HG02798 (cell line): ENCODE measurements at regions not wholly inside any gene's neighbourhood (a gene's known extent, or its start where the extent isn't known, plus 50 kb on each side); places are given as distances from the start of the nearest gene placed in this dataset.

ENCODE experiments used
- ATAC-seq: cut with Tn5 transposase; IDR thresholded peaks from one replicate; pipeline ENCODE4 v1.9.1; 2021; ENCODE audit warnings: mild to moderate bottlenecking; ENCODE audit not compliant: unreplicated experiment, poor library complexity

GRCh38 chr18:24662412-24662821 lies 202.0 kb downstream of the HRH4 start:
- no peak for ATAC-seq

DNA sequence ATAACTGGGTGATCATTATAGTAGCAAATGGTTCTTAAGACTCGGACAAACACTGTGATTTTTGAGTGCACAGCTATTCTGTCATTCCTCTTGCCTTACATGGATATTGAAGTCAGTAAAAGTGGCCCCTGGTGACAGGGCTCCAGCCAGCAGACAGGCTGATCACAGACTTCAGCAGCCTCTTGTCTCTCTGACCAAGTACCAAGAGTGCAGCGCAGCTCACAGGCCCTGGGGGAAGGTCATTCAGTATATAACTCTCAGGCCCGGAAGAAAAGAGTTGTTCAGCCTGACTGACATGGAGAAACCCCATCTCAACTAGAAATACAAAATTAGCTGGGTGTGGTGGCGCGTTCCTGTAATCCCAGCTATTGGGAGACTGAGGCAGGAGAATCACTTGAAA lies 202.6 kb downstream of the HRH4 start:
- no peak for ATAC-seq

- no peak for ATAC-seq
Measured at GRCh38 chr18:24669015-24669414, 208.6 kb downstream of the HRH4 start.

- no peak for ATAC-seq
Measured at GRCh38 chr18:24669502-24669901, 209.1 kb downstream of the HRH4 start.

DNA sequence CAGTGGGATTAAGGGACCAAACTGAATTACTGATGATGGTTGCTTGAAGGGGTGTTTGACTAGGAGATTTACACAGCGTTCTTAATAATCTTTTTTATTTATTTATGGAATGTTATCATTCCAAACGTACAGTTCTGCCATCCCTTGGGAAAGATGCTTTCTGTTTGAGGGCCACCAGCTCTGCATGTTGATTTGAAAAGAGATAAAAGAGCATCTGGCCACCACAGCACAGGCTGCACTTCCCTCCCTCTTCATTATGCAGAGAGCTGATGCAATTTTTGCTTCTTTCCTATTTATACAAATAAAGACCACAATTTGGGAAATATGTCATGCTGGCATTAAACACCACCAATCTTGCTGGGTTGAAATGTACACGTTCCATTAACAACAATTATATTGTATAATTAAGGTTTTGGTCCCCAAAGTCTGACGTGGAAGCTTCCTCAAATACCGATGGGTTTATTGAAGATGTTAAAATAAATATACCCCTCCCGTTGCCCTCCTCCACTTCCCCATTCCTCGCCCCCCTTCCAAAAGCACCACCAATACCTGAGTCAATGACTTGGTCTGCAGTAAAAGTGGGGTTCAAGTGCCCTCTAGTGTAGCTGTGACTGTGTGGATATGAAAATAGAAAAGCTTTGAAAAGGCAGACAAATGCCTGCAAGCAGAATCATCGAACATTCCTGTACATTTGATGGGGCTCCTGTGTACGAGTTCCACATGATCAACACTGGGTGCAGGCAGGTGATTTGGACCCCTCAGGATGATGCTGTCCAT lies 211.9 kb downstream of the HRH4 start:
- ATAC-seq: no peak

DNA sequence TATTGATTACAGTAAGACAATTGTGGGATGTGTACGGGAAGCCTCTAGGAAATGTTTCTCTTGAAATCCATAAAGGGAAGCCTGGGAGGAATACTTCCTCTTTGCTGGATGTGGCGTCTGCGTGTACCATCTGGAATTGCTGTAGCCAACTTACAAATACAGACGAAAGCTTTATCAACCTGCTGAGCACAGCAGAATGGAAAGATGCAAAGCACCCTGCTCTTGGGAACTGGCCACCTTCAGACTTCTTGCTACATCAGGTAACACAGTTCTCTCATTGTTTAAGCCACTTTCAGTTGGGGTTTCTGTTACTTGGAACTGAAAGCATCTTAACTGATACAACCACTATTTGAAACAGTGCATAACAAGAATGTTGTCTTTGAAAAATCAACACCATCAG lies 213.8 kb downstream of the HRH4 start:
- no peak for ATAC-seq

DNA sequence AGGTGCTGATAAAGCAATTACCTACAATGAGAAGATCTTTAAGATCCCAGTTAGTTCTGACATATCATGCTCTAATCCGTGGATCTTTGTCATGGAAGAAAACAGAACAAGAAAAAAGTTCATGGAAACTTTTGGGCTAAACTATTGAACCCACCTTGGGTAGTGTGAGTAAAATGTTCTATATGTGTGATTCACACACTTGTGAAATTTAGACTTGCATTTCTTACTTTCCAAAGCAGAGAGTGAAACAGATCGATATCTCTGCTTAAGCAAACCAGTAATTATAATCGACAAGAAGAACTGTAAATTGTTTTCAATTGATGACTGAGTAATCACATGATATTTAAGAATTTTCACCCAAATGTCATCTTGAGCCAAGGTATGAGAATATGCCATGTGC lies 214.2 kb downstream of the HRH4 start:
- ATAC-seq: no peak

- no peak for ATAC-seq
Measured at GRCh38 chr18:24677011-24677410, 216.6 kb downstream of the HRH4 start.

DNA sequence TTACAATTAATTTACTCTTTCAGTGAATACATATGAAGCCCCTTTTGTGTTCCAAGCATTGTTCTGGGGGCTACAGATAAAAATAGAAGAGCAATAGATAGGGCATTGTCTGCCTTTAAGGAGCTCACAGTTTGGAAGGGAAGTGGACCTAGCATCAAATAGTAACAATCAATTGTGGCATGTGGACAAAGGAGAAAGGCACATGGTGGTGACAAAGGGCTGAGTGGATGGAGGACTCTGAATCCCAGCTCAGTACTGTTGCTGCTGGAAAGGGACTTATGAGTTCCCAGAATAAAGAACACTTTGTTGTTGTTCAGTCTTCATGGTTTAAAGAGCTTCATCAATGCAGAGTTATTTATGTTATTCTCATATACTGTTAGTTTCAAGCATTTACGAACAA lies 217.7 kb downstream of the HRH4 start:
- no peak for ATAC-seq

GRCh38 chr18:24678626-24679025 lies 218.2 kb downstream of the HRH4 start:
- ATAC-seq: no peak

DNA sequence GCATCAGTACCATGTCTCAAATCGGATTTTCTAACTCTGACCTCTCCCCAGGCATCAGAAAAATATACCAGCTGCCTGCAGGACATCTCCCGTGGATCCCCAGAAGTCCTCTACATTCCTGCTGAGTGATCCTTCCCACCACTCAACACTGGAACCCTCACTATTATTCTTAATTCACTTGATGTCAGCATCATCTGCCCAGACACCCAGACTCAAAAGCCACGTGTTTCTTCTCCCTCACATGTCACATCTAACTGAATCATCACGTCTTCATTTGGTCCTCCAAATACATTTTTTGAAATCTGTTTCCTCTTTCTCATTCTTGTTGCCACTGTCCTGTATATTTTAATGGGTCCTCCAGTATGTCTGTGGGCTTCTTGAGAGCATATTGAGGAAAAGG lies 218.6 kb downstream of the HRH4 start:
- ATAC-seq: no peak

- no peak for ATAC-seq
Measured at GRCh38 chr18:24683925-24684324, 223.5 kb downstream of the HRH4 start.

DNA sequence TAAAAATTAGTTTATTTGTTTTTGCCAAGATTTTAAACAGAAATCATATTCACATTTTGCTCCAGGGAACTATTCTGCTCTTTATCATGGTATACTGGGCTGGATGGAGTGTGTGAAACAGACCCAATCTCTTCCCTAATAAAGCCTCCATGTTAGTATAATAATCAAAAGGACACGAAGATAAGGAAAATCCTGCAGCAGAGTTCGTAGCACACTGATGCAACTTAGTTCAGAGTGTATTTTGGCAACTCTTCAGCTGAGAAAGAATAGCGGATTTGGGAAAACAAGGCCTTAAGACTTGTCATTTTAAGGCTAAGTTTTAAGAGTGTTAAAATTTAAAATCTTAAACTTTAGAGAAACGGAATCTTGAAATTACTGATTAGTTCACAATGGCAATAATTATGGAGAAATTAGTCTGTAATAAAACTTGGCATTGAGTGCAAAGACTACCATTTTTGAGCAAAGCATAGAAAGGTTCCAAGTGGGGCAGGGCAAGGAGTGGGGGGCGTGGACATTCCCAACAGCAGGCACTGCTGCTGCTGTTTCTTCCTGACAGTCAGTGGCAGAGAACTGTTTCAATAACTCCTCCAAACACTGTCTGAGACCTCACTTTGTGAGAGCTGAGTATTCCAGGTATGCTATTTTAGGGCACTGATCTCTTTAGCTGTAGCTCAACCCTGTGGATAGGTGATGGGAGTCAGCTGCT lies 225.0 kb downstream of the HRH4 start:
- ATAC-seq: no peak

GRCh38 chr18:24695168-24695567 lies 234.7 kb downstream of the HRH4 start:
- no peak for ATAC-seq

DNA sequence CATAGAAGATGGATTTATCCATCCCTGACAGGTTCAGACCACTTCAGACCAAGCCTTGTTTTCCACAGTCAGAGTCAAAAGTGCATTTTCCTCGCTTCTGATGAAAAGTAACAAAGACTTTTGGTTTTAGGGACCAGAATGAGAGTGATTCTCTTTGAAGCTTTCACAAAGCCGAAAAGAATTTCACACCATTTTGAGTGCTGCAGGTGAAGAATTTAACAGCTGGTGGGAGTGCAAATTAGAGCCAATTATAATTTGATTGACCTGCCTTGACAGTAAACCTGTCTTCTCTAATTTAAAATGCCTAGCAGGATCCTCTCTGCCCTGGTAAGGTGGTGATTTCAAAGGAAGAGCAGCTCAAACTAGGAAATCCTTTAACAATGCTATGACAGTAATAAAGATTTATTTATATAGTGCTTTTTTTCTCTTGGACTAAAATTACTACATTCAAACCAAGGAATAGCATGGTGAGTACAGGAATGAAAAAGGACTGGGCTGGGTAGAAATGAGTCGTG lies 241.6 kb downstream of the HRH4 start:
- ATAC-seq: no peak

DNA sequence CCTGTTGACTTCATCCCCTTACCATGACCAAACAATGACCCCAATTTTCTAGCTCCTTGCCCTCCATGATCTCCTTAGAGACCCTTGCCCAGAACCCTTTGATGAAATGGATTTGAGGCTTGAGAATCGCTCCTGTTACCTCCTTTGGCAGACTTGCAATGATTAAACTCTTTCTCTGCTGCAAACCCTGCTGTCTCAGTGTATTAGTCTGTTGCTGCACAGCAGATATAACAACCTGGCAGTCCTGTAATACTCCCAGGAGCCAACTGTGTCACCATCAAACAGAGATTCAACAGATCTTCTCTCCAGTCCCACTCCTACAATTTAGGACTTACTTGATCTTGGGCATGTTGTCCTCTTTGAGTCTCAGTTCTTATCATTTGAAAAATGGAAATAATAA lies 242.9 kb downstream of the HRH4 start:
- no peak for ATAC-seq

DNA sequence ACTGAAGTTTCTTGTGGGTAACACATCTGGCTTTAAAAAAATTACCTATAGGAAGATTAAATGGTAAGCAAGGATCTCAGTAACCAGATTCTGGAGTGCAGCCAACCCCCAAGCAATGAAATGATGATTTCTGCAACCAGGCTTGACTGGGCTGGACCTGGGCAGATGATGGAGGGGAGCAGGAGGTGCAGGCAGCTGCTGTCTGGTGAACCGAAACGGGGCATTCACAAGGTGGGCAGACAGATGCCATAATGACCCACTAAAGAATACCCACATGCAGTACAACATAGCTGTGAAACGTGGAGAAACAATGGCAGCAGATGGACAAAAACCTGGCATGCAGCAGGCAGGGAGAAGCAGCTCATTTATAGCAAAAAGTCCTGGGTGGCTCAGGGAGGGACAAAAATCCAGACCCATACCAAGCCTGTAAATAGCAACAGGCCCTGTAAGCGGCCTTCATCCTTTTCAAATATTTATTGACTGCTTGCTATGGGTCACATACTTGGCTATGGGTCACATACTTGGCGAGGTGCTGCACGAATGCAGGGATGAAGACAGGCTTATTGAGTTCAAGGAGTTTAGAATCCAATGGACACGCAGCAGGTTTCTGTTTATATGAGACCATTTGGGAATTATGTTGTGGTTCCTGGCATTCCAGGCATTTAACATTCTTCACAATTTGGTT lies 244.7 kb downstream of the HRH4 start:
- no peak for ATAC-seq

DNA sequence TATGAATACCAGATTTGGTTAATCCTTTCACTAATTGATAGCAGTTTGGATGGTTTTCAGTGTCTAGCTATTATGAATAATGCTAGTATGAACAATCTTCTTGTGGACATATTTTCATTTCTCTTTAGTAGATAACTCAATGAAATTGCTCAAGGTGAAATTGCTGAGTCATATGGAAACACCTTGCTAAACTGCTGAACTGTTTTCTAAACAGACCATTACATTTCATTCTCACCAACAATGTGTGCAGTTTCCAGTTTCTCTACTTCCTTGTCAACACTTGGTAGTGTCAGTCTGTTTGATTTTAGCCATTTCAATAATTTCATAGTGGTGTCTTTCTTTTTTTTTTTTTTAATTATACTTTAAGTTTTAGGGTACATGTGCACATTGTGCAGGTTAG lies 250.0 kb downstream of the HRH4 start:
- ATAC-seq: no peak

DNA sequence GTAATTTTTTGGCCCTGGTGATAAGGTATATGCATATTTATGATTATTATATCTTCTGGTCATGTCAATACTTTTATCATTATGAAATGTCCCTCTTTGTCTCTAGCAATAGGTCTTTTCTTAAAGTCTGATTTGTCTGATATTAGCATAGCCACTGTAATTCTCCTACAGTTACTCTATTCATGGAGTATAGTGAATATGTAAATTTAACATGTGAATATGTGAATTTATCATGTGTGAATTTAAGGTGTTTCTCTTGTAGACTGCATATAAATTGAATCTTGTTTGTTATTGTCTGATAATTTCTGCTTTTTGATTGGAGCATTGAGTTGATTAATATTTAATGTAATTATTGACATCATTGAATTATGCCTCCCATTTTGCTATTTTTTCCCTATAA lies 259.4 kb downstream of the HRH4 start:
- no peak for ATAC-seq

GRCh38 chr18:24721388-24721787 lies 261.0 kb downstream of the HRH4 start:
- ATAC-seq: no peak
